Mesodermal cell (in vitro differentiated cells): ENCODE measurements at regions not wholly inside any gene's neighbourhood (a gene's known extent, or its start where the extent isn't known, plus 50 kb on each side); places are given as distances from the start of the nearest gene placed in this dataset.
"Not testable (repeated sequence)": the region's sequence is repeated elsewhere in the genome, so short reads cannot be mapped to it uniquely, and the experiment has no call there.

Experiments used
- H3K27ac ChIP-seq: 2 replicates; pipeline ENCODE4 v1.7.0; 2013; ENCODE audit warnings: mild to moderate bottlenecking, low read depth, low read length, moderate library complexity; ENCODE audit not compliant: severe bottlenecking
- H3K36me3 ChIP-seq: 2 replicates; pipeline ENCODE4 v1.7.1; 2013; ENCODE audit warnings: mild to moderate bottlenecking, low read length, moderate library complexity; ENCODE audit not compliant: control insufficient read depth, insufficient read depth
- H3K4me1 ChIP-seq: one replicate; pipeline ENCODE4 v1.7.1; 2013; ENCODE audit warnings: mild to moderate bottlenecking, low read length; ENCODE audit not compliant: insufficient read depth, control insufficient read depth, poor library complexity, severe bottlenecking
- H3K4me3 ChIP-seq: 2 replicates; pipeline ENCODE4 v1.7.0; 2013; ENCODE audit warnings: low read length, control low read depth, mild to moderate bottlenecking; ENCODE audit not compliant: insufficient read depth, poor library complexity, severe bottlenecking; ENCODE audit errors: extremely low read depth
- H3K9me3 ChIP-seq: 2 replicates; pipeline ENCODE4 v1.7.1; 2013; ENCODE audit warnings: mild to moderate bottlenecking, low read length, moderate library complexity; ENCODE audit not compliant: control insufficient read depth
- WGBS, 2 experiments: methylation state at CpG; one replicate each; pipeline ENCODE4 v1.1.5; 2013; ENCODE audit warnings: missing lambda C conversion rate in 2 of 2; ENCODE audit not compliant: insufficient coverage in 2 of 2; 5-methylcytosine and 5-hydroxymethylcytosine counted together

GRCh38 chr15:30688684-30689083, 62.8 kb downstream of the ARHGAP11B start:
- H3K4me3 ChIP-seq, H3K9me3 ChIP-seq, H3K4me1 ChIP-seq, H3K27ac ChIP-seq, H3K36me3 ChIP-seq: not testable (repeated sequence)
- 93 to 100% methylated on average over 3 of the region's 5 CpGs for WGBS, 2 experiments

- H3K4me1 ChIP-seq, H3K9me3 ChIP-seq, H3K27ac ChIP-seq, H3K36me3 ChIP-seq, H3K4me3 ChIP-seq: not testable (repeated sequence)
- WGBS, 2 experiments, result no CpG with 5 or more reads among the region's 2 CpGs
Measured at GRCh38 chr15:30690153-30690552, 64.2 kb downstream of the ARHGAP11B start.

- not testable (repeated sequence) for H3K9me3 ChIP-seq, H3K4me3 ChIP-seq, H3K4me1 ChIP-seq, H3K27ac ChIP-seq, H3K36me3 ChIP-seq
- no CpG with 5 or more reads among the region's 3 CpGs for WGBS, 2 experiments
Measured at GRCh38 chr15:30695811-30696210, 69.9 kb downstream of the ARHGAP11B start.

GRCh38 chr15:30696439-30697314, 70.7 kb downstream of the ARHGAP11B start:
- not testable (repeated sequence) for H3K4me1 ChIP-seq, H3K4me3 ChIP-seq, H3K9me3 ChIP-seq, H3K27ac ChIP-seq, H3K36me3 ChIP-seq
- 67% methylated on average over 2 of the region's 15 CpGs; no CpG with 5 or more reads in 1 of the 2 experiments for WGBS, 2 experiments

DNA sequence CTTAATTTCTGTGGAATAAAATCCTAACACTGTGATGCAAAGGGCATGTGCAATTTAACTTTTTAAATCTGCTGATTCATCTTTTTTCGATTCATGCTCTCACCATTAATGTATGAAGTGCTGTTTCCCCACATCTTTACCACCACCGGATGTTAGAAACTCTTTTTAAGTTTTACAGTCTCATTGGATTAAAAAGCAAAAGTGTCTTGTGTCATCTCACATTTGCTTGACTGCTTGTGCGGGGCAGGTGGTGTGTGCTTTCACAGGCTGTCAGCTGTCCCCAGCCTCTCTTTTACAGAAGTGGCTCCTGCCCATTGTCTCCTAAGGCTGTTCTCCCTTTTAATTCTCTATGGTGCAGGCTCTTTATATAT, 71.4 kb downstream of the ARHGAP11B start:
- not testable (repeated sequence) for H3K4me3 ChIP-seq, H3K36me3 ChIP-seq, H3K9me3 ChIP-seq, H3K27ac ChIP-seq, H3K4me1 ChIP-seq
- no CpG with 5 or more reads among the region's 3 CpGs for WGBS, 2 experiments

GRCh38 chr15:30700006-30700597, 74.2 kb downstream of the ARHGAP11B start:
- H3K4me1 ChIP-seq, H3K9me3 ChIP-seq, H3K4me3 ChIP-seq, H3K36me3 ChIP-seq, H3K27ac ChIP-seq: not testable (repeated sequence)
- WGBS, 2 experiments, result no CpG with 5 or more reads among the region's 7 CpGs

GRCh38 chr15:30707976-30708685, 82.2 kb downstream of the ARHGAP11B start:
- 76 to 100% methylated on average over 2 of the region's 9 CpGs for WGBS, 2 experiments
- not testable (repeated sequence) for H3K9me3 ChIP-seq, H3K36me3 ChIP-seq, H3K4me1 ChIP-seq, H3K27ac ChIP-seq, H3K4me3 ChIP-seq

GRCh38 chr15:30708809-30709208, 82.9 kb downstream of the ARHGAP11B start:
- H3K36me3 ChIP-seq, H3K4me1 ChIP-seq, H3K27ac ChIP-seq, H3K4me3 ChIP-seq, H3K9me3 ChIP-seq: not testable (repeated sequence)
- no CpG with 5 or more reads among the region's 7 CpGs for WGBS, 2 experiments

DNA sequence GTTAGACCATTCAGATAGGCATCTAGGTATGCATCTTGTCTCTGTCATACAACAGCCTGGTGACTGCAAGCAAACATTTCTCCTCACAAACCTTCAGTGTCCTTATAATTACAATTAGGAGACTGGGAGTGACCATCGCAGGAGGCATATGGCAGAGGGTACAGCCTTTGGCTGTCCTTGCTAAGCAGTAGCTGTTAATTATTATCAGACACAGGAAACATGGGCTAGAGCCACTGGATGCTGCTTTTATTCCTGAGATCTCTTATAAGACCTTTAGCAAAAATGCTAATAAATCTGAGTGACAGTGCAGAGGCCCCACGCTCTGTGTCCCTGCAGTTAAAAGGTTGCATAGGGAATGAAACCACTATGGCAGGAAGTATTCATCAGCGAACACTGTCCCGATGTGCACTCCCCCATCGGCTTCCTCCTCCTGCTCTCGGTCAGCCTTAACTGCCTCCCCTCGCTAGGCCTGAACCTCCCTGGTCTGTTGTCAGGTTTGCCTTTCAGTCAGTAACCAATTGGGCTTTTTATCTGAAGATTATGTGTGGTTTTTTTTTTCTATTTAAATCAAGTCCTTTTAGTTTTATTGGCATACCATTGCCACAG, 92.2 kb downstream of the ARHGAP11B start:
- 94 to 100% methylated on average over 1 to 2 of the region's 7 CpGs for WGBS, 2 experiments
- not testable (repeated sequence) for H3K9me3 ChIP-seq, H3K4me3 ChIP-seq, H3K27ac ChIP-seq, H3K4me1 ChIP-seq
- H3K36me3 ChIP-seq, result peaks cover 26% of the 10 kb centered on the region

GRCh38 chr15:30719363-30719762, 93.4 kb downstream of the ARHGAP11B start:
- not testable (repeated sequence) for H3K9me3 ChIP-seq, H3K27ac ChIP-seq, H3K4me3 ChIP-seq, H3K4me1 ChIP-seq
- peaks cover 32% of the 10 kb centered on the region for H3K36me3 ChIP-seq
- WGBS, 2 experiments, result 93 to 100% methylated on average over 4 to 5 of the region's 5 CpGs
